Endothelial cell of umbilical vein (primary cell): ENCODE measurements at regions not wholly inside any gene's neighbourhood (a gene's known extent, or its start where the extent isn't known, plus 50 kb on each side); places are given as distances from the start of the nearest gene placed in this dataset.

Experiments used
- BruUV-seq: library from RNA; stranded (reverse); fragments of 400-500 nt; replicated peaks from 2 replicates; lab custom pipeline; 2021; lab: Mats Ljungman, UMichigan
- CTCF ChIA-PET: fragments of 300-600, 350-600 bp; sonication (Branson Sonifier 250); formaldehyde crosslinking; loops from one replicate; lab custom pipeline; 2021; ENCODE audit warnings: antibody characterized with exemption, inconsistent platforms; lab: Charles Lee
- POLR2A ChIA-PET: fragments of 300-600, 350-600 bp; sonication (Branson Sonifier 250); formaldehyde crosslinking; loops from one replicate; lab custom pipeline; 2021; ENCODE audit warnings: antibody characterized with exemption, inconsistent platforms; lab: Charles Lee
- DNase-seq: peaks from one replicate; pipeline ENCODE4 v3.0.0-alpha.2; 2011; ENCODE audit warnings: low read depth, low spot score
- FAIRE-seq: peaks from 2 replicates; lab custom pipeline; 2011; peaks lifted over from hg19 to GRCh38; lab: Jason Lieb, UNC
- H2AFZ ChIP-seq: 2 replicates; pipeline ENCODE4 v1.6.0; 2012; ENCODE audit warnings: low read depth, low read length, control low read depth, inconsistent platforms
- H3K27ac ChIP-seq: 2 replicates; pipeline ENCODE4 v1.5.1; 2011; ENCODE audit warnings: low read depth, mild to moderate bottlenecking, control low read depth, low read length, moderate library complexity; ENCODE audit not compliant: insufficient read depth
- H3K27me3 ChIP-seq, 2 experiments: 2 replicates each; pipeline versions ENCODE4 v1.6.0 to v1.6.1; 2011; ENCODE audit warnings: low read length in 2 of 2, mixed read lengths in 1 of 2; ENCODE audit not compliant: control insufficient read depth in 2 of 2, insufficient read depth in 2 of 2
- H3K36me3 ChIP-seq, 2 experiments: 2 replicates in 1 of 2; 3 replicates in 1 of 2; pipeline ENCODE4 v1.5.1; 2011; ENCODE audit warnings: low read length in 2 of 2, mild to moderate bottlenecking in 1 of 2, moderate library complexity in 1 of 2; ENCODE audit not compliant: control insufficient read depth in 2 of 2, insufficient read depth in 2 of 2; ENCODE audit errors: extremely low read depth in 1 of 2
- H3K4me1 ChIP-seq: 3 replicates; pipeline ENCODE4 v1.5.1; 2011; ENCODE audit warnings: mild to moderate bottlenecking, low read length; ENCODE audit not compliant: control insufficient read depth, insufficient read depth; ENCODE audit errors: extremely low read depth
- H3K4me2 ChIP-seq: 2 replicates; pipeline ENCODE4 v1.6.1; 2011; ENCODE audit warnings: low read length, control low read depth, mixed read lengths; ENCODE audit not compliant: insufficient read depth
- H3K4me3 ChIP-seq, 3 experiments: fragments of 200-600 bp in 1 of 3; sonication (generic), shearing (Covaris generic) in 1 of 3; replicated peaks in 1 of 3; 2 replicates each; pipeline ENCODE4 v1.5.1; 2011 to 2016; ENCODE audit warnings: control low read depth in 3 of 3, low read length in 3 of 3, mild to moderate bottlenecking in 2 of 3, inconsistent platforms in 1 of 3, low read depth in 1 of 3, moderate library complexity in 1 of 3; ENCODE audit not compliant: insufficient read depth in 1 of 3
- H3K79me2 ChIP-seq: 2 replicates; pipeline ENCODE4 v1.6.0; 2012; ENCODE audit warnings: low read length, inconsistent platforms; ENCODE audit not compliant: control insufficient read depth, insufficient read depth
- H3K9ac ChIP-seq: replicated peaks from 2 replicates; pipeline ENCODE3; 2011; ENCODE audit warnings: low read length, control low read depth; ENCODE audit not compliant: insufficient read depth; ENCODE audit errors: extremely low read depth
- H3K9me1 ChIP-seq: replicated peaks from 3 replicates; pipeline ENCODE4 v1.6.0; 2011; ENCODE audit warnings: mild to moderate bottlenecking, low read length; ENCODE audit not compliant: control insufficient read depth, insufficient read depth; ENCODE audit errors: extremely low read depth
- H3K9me3 ChIP-seq: replicated peaks from 2 replicates; pipeline ENCODE4 v1.5.1; 2012; ENCODE audit warnings: low read length, inconsistent platforms; ENCODE audit not compliant: control insufficient read depth, insufficient read depth
- H4K20me1 ChIP-seq: replicated peaks from 2 replicates; pipeline ENCODE3; 2011; ENCODE audit warnings: mild to moderate bottlenecking, low read length; ENCODE audit not compliant: control insufficient read depth, insufficient read depth; ENCODE audit errors: extremely low read depth
- CTCF ChIP-seq, 2 donors: IDR thresholded peaks; 1 replicate in 1 of 2; 2 replicates in 1 of 2; pipeline ENCODE4 v1.5.1; 2011; ENCODE audit warnings: low read length in 2 of 2, mild to moderate bottlenecking in 2 of 2, moderate library complexity in 2 of 2, control low read depth in 1 of 2, inconsistent platforms in 1 of 2, low read depth in 1 of 2; ENCODE audit not compliant: insufficient read depth in 1 of 2; ENCODE audit errors: extremely low read depth in 1 of 2
- EZH2 ChIP-seq: IDR thresholded peaks from 2 replicates; pipeline ENCODE4 v1.6.1; 2012; ENCODE audit warnings: borderline replicate concordance, low read depth, mild to moderate bottlenecking, moderate library complexity, low read length, inconsistent platforms; ENCODE audit not compliant: severe bottlenecking
- FOS ChIP-seq: IDR thresholded peaks from 2 replicates; pipeline ENCODE4 v1.6.1; 2011; ENCODE audit warnings: mild to moderate bottlenecking, low read length, moderate library complexity, borderline replicate concordance; ENCODE audit not compliant: insufficient read depth
- GATA2 ChIP-seq: IDR thresholded peaks from 2 replicates; pipeline ENCODE4 v1.7.0; 2011; ENCODE audit warnings: low read depth, mild to moderate bottlenecking, moderate library complexity, mixed read lengths, low read length; ENCODE audit not compliant: insufficient read length, insufficient read depth
- JUN ChIP-seq: IDR thresholded peaks from 2 replicates; pipeline ENCODE4 v1.6.1; 2011; ENCODE audit warnings: borderline replicate concordance, low read depth; ENCODE audit not compliant: insufficient read length, insufficient read depth
- MAX ChIP-seq: IDR thresholded peaks from 2 replicates; pipeline ENCODE4 v1.6.1; 2011; ENCODE audit not compliant: insufficient read depth, insufficient read length
- MYC ChIP-seq: IDR thresholded peaks from one replicate; pipeline ENCODE4 v1.6.1; 2011; ENCODE audit warnings: mild to moderate bottlenecking, low read depth, low read length
- POLR2A ChIP-seq: IDR thresholded peaks from 2 replicates; pipeline ENCODE4 v1.6.1; 2012; ENCODE audit warnings: low read depth, mild to moderate bottlenecking, control low read depth, low read length
- POLR2AphosphoS5 ChIP-seq: IDR thresholded peaks from 2 replicates; pipeline ENCODE4 v1.6.1; 2012; ENCODE audit warnings: low read depth, mild to moderate bottlenecking, control low read depth, low read length, moderate library complexity; ENCODE audit not compliant: insufficient read depth
- dilution Hi-C: fragments of 300-500 bp; cut with MboI; formaldehyde crosslinking; loops from one replicate; pipeline ENCODE4 v1.15.0; 2019; ENCODE audit warnings: low sequenced_read_pairs; ENCODE audit not compliant: extremely low pct_ligation_motif_present
- intact Hi-C: fragments of 100-400 bp; cut with micrococcal nuclease; formaldehyde crosslinking; loops from one replicate; pipeline ENCODE4 v1.10.0; 2022

GRCh38 chr3:88259045-88259444 lies 109.3 kb downstream of the C3orf38 start:
- H3K4me1 ChIP-seq, result no peaks in the 10 kb centered on the region
- no peaks in the 10 kb centered on the region for H3K9me3 ChIP-seq
- dilution Hi-C loops (no loop called here), intact Hi-C loops (no loop called here)
- H3K36me3 ChIP-seq, result no peaks in the 10 kb centered on the region
- FAIRE-seq (no peak), DNase-seq (no peak)
- H3K4me2 ChIP-seq, result no peak overlapping the region
- H3K9ac ChIP-seq, result no peak overlapping the region
- no peak overlapping the region for H3K4me3 ChIP-seq
- no TSS peak for BruUV-seq
- CTCF ChIA-PET, result no interaction called here
- no peaks in the 10 kb centered on the region for H3K27me3 ChIP-seq
- no peak overlapping the region for H2AFZ ChIP-seq
- no peaks in the 10 kb centered on the region for H3K9me1 ChIP-seq
- H4K20me1 ChIP-seq, result no peaks in the 10 kb centered on the region
- no peak overlapping the region for H3K27ac ChIP-seq
- POLR2A ChIA-PET, result no interaction called here
- TF ChIP-seq CTCF (IDR thresholded peaks at IDR 0.05; ENCODE audit: extremely low read depth in 1 of 2, insufficient read depth in 1 of 2, low read depth in 1 of 2, low read length in 2 of 2), result no peak
- no peak for TF ChIP-seq FOS
- TF ChIP-seq MAX, result no peak
- TF ChIP-seq POLR2A, result no peak
- no peak for TF ChIP-seq POLR2AphosphoS5
- no peak for TF ChIP-seq EZH2
- TF ChIP-seq JUN, result no peak
- no peak for TF ChIP-seq MYC
- TF ChIP-seq GATA2, result no peak
- no peaks in the 10 kb centered on the region for H3K79me2 ChIP-seq
